ENCODE measurements at regions not wholly inside any gene's neighbourhood (a gene's known extent, or its start where the extent isn't known, plus 50 kb on each side); places are given as distances from the start of the nearest gene placed in this dataset.

DNA sequence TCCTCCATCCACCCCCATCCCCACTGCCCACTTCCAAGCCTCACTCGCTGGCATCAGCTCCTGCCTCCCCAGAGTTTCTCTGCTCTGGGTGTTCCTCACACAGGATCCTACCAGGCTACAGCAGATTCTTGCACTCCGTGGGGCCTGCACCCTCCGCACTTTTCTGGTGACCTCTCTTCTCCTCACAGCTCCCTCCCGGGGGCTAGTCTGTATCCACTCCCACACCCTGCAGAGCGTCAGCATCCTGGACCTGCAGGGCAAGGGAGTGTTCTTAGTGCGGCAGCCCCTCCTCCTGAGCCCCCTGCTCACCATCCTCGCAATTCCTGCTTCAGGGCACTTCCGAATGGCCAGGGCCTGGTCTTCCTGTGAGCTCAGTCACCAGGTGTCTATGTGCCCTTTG is 224.2 kb downstream of the DLL1 start:
- Histone ChIP-seq H3K27ac (no peak overlapping the region), H3K4me1 (no peaks in the 10 kb centered on the region), H3K9me3 (peaks cover 0 to 9% (median 0%) of the 10 kb centered on the region in 3 donors), H3K36me3 (no peaks in the 10 kb centered on the region), H3K27me3 (peaks cover 6% of the 10 kb centered on the region), H3K4me3 (no peak overlapping the region)
- no peak for ATAC-seq
- 66 to 100% methylated on average over 3 to 5 of the region's 8 CpGs for WGBS, 2 donors (ENCODE audit: low coverage in 1 of 2)
- TF ChIP-seq POLR2AphosphoS5 (IDR thresholded peaks at IDR 0.05), result no peak
- no peak for TF ChIP-seq CTCF (IDR thresholded peaks at IDR 0.05)
- TF ChIP-seq POLR2A (IDR thresholded peaks at IDR 0.05), result no peak
- TF ChIP-seq EP300 (IDR thresholded peaks at IDR 0.05), result no peak

- peaks cover 6% of the 10 kb centered on the region for H3K27me3 ChIP-seq
- 65 to 80% methylated on average over 1 to 10 of the region's 16 CpGs for WGBS, 2 donors (ENCODE audit: low coverage in 1 of 2)
- H3K36me3 ChIP-seq, result no peaks in the 10 kb centered on the region
- ATAC-seq, result no peak
- TF ChIP-seq CTCF (IDR thresholded peaks at IDR 0.05) (no peak), POLR2AphosphoS5 (IDR thresholded peaks at IDR 0.05) (no peak), EP300 (IDR thresholded peaks at IDR 0.05) (no peak), POLR2A (IDR thresholded peaks at IDR 0.05) (no peak)
- no peak overlapping the region for H3K27ac ChIP-seq
- no peak overlapping the region for H3K4me3 ChIP-seq
- no peaks in the 10 kb centered on the region for H3K4me1 ChIP-seq
- no peaks in the 10 kb centered on the region for H3K9me3 ChIP-seq
Observed at GRCh38 chr6:170063851-170064602, 226.9 kb downstream of the DLL1 start.

DNA sequence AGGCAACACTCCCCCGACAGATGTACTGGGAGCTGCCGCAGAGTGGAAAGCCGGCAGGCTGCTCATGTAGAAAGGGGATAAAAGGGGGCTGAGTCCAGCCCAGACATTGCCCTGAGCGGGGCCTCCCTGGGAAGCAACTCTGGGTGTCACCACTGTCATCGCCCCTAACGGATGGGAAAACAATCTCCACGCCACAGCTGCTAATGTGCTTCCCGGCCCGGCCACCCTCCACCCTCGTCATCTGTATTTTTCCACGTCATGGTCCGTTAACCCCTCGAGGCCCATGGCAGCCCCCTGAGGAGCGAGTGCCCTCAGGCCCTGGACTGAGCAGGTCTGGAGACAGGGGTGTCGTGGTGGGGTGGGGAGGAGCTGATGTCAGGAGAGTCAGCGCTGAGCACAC is 227.4 kb downstream of the DLL1 start:
- H3K36me3 ChIP-seq, result no peaks in the 10 kb centered on the region
- no peak for ATAC-seq
- H3K27me3 ChIP-seq, result peaks cover 5% of the 10 kb centered on the region
- H3K4me1 ChIP-seq, result no peaks in the 10 kb centered on the region
- no peak overlapping the region for H3K4me3 ChIP-seq
- TF ChIP-seq EP300 (IDR thresholded peaks at IDR 0.05), result no peak
- TF ChIP-seq POLR2A (IDR thresholded peaks at IDR 0.05), result no peak
- TF ChIP-seq CTCF (IDR thresholded peaks at IDR 0.05), result no peak
- no peak for TF ChIP-seq POLR2AphosphoS5 (IDR thresholded peaks at IDR 0.05)
- H3K9me3 ChIP-seq, result no peaks in the 10 kb centered on the region
- no CpG with 5 or more reads among the region's 16 CpGs for WGBS, 2 donors (ENCODE audit: low coverage in 1 of 2)
- no peak overlapping the region for H3K27ac ChIP-seq

DNA sequence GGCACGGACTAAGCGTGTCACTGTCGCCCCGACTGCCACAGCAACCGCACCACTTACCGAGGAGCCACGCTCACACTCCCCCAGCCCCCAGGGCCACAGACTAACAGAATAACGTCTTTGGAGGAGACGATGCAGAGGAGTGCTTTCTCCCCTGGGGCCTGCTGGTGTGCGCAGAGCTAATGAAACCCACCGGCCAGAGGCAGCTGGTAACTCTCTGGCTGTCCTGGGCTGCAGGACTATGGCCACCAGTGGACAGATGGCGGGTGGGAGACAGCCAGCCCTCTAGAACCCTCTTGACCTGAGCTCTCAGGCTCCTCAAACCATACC is 228.0 kb downstream of the DLL1 start:
- no CpG with 5 or more reads among the region's 12 CpGs for WGBS, 2 donors (ENCODE audit: low coverage in 1 of 2)
- no peaks in the 10 kb centered on the region for H3K4me1 ChIP-seq
- no peaks in the 10 kb centered on the region for H3K36me3 ChIP-seq
- no peak for ATAC-seq
- TF ChIP-seq POLR2AphosphoS5 (IDR thresholded peaks at IDR 0.05) (no peak), CTCF (IDR thresholded peaks at IDR 0.05) (no peak), EP300 (IDR thresholded peaks at IDR 0.05) (no peak), POLR2A (IDR thresholded peaks at IDR 0.05) (no peak)
- no peaks in the 10 kb centered on the region for H3K27me3 ChIP-seq
- no peak overlapping the region for H3K27ac ChIP-seq
- no peaks in the 10 kb centered on the region for H3K9me3 ChIP-seq
- no peak overlapping the region for H3K4me3 ChIP-seq

DNA sequence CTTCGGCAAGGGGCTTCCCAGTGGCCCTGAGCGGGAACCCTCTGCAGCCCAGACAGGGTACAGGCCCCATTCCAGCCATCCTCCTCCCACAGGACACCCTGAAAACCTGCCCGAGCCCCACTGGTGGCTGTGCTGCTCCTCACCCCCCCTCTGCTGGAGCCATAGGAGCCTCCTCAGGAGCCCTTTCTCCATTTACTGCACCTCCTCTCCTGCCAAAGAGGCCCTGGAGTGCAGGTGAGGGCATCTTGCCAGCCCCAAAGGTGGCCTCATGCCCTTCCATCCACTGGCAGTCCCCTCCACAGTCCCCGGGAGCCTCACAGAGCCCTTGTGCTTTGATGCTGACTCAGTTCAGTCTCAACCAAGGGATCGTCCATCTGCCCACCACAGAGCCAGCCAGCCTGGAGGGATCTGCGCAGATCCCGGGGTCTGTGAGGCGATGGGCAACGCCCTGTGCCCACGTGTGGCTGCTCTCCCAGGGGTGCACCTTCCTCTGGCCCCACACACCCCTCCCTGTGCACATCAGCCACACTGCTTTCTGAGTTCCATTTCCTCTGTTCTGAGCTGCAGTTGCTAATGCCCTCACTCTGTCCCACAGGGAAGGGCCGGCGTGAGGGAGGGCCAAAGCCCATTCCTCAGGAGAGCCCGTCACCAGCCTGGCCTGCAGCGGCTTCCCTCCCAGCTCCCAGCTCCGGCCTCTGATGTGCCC is 228.5 kb downstream of the DLL1 start:
- H3K4me3 ChIP-seq, result no peak overlapping the region
- no peak overlapping the region for H3K27ac ChIP-seq
- 89% methylated on average over 3 of the region's 15 CpGs for WGBS, 2 donors (ENCODE audit: low coverage in 1 of 2)
- TF ChIP-seq POLR2AphosphoS5 (IDR thresholded peaks at IDR 0.05) (no peak), EP300 (IDR thresholded peaks at IDR 0.05) (no peak), POLR2A (IDR thresholded peaks at IDR 0.05) (no peak), CTCF (IDR thresholded peaks at IDR 0.05) (no peak)
- no peak for ATAC-seq
- H3K9me3 ChIP-seq, result no peaks in the 10 kb centered on the region
- no peaks in the 10 kb centered on the region for H3K27me3 ChIP-seq
- no peaks in the 10 kb centered on the region for H3K36me3 ChIP-seq
- H3K4me1 ChIP-seq, result no peaks in the 10 kb centered on the region

All from gastroesophageal sphincter (tissue), 4 donors.